SIG-M5 treated with dmso at 0.1 percent for 504 hours (cell line): ENCODE measurements at regions not wholly inside any gene's neighbourhood (a gene's known extent, or its start where the extent isn't known, plus 50 kb on each side); places are given as distances from the start of the nearest gene placed in this dataset.
"Not testable (repeated sequence)": the region's sequence is repeated elsewhere in the genome, so short reads cannot be mapped to it uniquely, and the experiment has no call there.

Source experiments
- DNase-seq: peaks from one replicate; lab custom pipeline; 2025; ENCODE audit not compliant: unreplicated experiment; lab: John Stamatoyannopoulos, UW

DNA sequence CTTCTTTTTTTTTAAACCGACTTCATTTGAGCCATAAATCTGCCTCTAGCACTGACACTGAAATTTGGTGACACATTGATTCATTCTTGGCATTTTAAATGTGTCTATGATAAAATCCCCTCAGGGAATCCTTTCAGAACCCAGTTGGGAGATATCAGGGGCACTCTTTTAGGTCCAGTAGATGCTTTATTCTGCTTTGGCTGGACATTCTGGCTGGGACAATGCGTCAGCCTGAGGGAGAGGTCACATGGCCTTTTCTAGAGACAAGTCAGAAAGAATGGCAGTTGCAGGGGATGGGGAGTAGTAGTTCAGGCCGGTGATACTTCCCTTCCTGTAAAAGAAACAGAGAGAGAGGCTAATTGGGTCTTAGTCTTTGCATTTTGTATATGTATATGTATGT lies 63.1 kb downstream of the TRIM43 start:
- DNase-seq, result not testable (repeated sequence)

DNA sequence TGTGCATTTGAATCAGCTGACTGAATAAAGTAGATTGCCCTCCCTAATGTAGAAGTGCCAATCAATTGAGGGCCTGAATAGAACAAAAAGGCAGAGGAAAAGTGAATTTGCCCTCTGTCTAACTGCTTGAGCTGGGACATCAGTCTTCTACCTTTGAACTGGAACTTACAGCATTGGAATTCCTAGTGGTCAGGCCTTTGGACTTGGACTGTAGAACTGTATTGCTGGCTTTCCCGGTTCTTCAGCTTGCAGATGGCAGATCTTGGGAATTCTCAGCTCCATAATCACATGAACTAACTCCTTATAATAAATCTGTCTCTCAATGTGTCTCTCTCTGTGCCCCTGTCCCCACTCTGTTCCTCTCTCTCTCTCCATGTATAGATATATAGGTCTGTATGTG lies 64.8 kb downstream of the TRIM43 start:
- not testable (repeated sequence) for DNase-seq

DNA sequence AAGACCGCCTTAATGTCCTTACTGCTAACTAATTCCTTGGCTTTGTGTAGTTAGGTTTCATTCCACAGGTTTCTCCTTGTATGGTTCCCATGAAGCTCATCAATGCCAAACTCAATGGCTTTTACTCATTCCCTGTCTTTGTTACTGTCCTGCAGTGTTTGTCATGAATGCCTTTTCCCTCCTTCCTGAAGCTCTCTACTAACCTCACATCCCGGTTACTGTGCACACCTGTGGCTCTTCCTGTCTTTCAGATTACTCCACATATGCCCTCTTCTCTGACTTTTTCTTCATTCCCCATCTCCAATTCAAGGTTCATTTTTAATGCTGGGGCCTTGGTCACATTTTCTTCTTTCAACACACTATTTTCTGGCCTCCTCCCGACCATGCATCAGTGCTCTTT lies 66.1 kb downstream of the TRIM43 start:
- DNase-seq, result not testable (repeated sequence)

DNA sequence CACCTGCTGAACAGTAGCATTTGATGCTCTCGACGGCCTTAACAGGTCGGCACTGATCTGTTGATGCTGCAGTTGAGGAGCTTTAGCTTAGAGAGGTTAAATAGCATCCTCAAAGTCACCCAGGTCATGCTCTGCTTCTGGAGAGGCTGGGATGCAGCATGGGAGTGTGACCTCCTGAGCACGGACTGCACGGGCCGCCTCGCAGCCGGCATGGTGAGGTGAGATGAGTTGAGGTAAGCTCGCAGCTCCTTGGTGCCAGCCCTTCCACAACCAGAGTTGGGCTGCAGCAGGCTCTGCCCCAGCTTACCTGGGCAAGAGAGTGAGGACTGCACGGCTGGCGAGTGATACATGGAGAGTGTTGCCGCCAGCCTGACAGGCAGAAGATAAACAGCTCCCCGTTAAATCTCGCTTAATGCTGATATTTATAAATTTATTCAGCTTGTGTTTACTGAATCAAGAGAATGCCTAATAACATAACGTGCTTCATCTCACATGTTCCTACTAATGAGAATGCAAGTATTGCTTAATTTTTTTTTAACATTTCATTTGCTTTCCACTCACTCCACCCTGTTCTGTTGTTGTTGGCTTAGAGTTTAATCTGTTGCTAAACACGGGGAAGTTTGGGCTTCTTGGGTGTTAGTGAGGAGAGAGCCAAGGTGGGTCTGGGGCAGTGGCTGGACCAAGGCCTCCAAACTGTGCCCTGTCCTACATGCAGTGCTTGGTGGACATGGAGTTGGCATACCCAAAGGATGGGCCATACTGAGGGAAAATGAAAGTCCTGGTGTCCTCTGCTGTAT lies 69.2 kb downstream of the TRIM43 start:
- not testable (repeated sequence) for DNase-seq

DNA sequence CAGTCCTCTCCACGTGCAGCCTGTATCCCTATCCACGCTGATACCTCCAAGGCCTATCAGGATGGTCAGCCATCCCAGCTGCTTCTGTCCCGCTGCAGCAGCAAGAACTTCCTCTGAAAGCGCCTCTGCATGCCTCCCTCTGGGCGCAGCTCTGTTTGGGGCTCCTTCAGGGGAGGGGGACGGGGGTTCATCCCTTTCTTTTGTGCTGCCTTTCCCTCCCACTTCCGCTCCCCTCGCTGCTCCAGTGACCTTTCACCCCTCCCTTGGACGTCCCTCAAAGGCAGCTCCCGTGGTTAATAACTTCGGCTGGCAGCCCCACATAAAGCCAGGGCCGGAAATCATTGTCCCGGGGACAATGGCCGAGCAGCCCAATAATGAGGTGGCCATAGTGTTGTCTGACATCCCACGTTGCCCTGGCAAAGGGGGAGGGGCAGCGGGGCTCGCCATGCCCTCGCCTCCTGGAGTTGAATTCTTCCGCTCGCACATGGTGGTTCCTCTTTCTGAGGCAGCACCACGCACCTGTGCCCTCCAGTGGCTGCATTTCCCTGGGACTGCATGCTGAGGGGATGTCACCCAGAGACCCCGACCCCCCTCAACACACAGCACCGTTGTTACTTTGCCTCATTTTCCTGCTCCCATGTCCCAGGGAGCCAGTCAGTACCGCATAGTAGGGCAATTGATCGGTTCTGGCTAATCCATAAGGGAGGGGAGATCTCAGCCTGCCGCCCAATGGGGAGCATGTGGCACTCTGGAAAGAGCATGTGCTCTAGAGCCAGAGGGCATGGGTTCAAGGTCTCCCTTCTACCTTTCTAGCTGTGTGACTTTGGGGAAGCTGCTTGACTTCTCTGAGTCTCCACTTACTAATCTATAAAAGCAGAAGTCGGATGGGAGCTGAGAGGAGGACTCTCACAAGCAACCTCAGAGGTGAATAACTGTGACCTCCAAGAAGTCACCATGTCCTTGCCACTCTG lies 72.0 kb downstream of the TRIM43 start:
- not testable (repeated sequence) for DNase-seq

DNA sequence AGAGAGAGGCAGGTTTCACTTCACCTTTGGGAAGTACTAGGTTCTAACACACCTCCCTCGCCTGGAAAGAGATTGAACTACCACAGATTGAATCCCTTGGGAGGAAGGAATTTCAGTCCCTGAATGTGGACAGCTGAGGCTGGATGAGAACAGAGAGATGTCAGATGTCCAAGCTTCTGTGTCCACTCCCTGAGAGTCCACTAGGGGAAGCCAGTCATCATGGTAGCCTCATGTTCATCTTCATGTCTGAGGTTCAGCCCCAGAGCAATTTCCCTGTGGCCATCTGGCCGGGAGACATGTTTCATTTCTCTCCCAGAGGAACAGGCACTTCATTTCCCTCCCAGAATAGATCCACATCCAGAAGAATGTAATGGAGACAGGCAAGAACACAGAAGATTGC lies 74.8 kb downstream of the TRIM43 start:
- DNase-seq, result not testable (repeated sequence)

DNA sequence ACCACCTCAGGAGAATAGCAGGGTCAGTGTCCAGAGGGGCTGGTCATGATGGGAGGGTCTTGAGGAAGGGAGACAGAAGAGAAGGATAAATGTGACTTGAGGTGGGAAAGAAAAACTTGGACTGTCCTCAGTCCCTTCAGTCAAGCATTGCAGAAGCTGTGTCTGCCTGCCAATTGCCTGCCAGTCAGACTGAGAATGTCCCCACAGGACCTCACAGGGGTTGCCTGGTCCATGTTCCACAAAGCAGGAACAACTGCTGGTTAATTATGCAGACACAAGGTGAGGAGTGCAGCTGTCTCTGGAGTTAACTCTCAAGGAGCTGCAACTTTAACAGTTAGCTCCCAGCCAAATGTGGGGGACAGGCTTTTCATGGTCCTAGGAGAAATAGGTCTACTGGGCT lies 75.7 kb downstream of the TRIM43 start:
- no peak for DNase-seq

DNA sequence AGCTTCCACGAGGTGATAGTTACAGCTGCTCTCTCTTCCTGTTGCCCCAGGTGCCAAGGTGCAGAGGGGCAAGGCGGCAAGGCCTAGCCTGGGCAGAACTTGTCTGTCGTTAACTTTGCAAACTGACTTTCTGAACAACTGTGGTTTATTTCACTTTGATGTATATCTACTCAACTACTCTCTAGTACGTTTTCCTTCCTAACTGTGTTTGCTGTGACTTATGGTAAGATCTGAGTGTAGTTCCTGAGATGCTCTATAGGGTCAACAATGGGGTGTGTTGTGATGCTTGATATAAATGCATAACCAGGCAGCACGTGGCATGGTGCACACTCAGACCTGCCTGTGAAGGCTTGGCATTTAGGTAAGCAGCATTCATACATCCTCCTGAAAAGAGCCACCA lies 77.1 kb downstream of the TRIM43 start:
- not testable (repeated sequence) for DNase-seq

DNA sequence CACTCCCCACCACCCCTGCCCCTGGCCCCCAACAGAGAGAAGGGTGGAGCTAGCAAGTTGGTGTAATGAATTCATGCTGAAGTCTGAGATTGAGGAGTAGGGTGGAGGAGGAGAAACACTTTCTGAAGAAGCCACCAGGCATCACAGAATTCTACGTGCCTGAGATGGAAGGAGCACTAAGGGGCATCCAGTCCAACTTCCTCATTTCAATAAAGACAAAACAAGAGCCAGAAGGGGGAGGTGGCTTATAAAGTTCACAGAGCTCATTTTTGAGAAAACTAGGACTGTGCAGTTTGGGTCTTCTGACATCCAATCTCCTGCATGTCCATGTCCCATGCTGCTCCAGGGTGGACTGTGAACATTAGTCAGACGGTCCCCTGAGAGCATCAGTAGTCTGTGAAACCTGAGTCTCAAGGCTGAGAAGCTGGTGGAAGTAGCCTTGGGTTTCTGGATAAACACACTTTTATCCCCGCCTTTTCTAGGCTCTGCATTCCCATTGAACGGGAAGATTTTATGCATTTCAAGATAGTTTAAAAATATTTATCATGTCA lies 77.7 kb downstream of the TRIM43 start:
- peak; percentile 41 for DNase-seq

DNA sequence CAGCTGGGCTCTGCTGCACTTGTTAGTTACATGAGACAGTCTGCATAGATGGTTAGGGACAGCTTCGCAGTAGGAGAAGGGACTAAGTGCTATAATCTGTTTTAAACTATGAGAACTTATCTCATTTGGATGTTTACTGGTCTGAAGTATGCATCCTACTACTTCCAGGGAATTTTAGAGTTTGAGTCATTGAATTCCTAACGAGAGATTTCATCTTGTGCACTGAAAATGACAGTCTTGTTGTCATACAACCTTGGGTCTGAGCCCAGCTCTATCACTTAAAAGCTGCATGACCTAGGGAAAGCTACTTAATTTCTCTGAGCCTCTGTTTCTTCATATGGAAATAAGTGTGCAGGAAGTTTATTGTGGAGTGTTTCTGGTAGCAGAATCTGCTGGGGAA lies 78.4 kb downstream of the TRIM43 start:
- no peak for DNase-seq

DNA sequence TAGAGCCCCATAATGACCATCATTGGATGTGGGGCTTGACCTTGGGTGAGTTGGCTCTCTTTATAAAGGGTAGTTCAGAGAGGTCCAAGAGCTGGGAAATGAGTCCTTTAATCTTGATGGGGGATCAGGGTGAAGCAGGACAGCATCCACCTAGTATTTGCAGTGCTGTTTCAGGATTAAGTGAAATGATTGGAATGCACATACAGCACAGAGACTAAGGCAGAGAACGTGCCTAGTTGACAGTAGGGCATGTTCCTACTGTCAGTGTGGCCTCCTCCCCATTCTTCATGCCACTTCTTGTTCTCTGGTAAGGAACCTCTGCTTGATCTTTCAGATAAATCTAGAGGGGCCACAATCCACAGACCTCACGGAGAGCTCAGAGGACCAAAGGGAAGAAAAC lies 78.9 kb downstream of the TRIM43 start:
- no peak for DNase-seq

DNA sequence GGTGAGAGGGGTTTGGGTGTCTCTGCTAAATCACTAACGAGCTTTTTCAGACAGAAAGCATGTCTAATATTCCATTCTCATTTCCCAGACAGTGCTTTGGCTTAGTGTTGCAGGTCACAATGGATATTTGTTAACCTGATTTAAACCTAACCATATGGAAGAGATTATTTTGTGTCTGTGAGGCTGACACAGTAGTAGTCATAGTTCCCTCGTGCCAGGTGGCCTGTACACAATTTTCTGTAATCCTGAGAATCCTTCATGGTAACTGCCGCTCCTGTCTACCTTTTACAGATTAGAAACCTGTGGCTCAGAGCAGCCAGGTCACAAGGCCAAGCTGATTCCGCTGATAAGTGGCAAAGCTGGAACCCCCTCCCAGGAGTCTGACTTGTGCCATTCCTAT lies 79.4 kb downstream of the TRIM43 start:
- DNase-seq, result not testable (repeated sequence)

DNA sequence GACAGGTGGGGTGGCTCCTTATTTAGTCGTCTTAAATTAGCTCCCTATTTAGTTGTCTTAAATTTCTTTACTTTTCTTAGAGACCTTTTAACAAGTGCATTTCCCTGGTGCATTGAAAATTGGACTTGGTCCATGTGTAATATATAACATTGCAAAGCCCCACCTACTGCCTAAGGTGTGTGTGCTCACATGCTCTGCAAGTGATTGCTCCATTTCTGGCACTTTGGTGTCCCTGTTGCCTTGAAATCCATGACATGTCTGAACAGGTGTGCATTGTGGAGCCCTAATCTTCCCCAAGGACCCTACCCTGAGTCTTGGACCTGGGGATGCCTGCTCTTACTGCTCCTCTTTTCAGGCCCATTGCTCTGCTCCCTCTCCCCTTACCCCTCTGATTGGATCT lies 80.2 kb downstream of the TRIM43 start:
- DNase-seq, result not testable (repeated sequence)

DNA sequence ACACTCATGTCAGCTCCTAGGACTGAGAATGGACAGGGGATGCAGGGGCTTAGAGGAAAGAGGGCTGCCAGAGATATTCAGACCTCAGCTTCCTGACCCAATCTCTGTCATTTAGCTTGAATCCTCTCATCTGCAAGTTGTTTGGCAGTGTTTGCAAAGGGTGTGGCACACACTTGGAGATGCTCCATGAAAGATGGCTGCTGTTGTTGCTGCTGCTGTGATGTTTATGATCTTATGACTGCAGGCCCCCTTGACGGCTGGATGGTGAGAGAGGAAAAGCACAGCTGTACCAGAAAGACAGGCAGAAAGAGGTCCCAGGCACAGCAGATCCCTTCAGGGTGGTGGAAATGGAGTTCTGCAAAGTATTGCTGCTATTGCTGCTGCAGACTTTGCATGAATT lies 80.7 kb downstream of the TRIM43 start:
- not testable (repeated sequence) for DNase-seq

DNA sequence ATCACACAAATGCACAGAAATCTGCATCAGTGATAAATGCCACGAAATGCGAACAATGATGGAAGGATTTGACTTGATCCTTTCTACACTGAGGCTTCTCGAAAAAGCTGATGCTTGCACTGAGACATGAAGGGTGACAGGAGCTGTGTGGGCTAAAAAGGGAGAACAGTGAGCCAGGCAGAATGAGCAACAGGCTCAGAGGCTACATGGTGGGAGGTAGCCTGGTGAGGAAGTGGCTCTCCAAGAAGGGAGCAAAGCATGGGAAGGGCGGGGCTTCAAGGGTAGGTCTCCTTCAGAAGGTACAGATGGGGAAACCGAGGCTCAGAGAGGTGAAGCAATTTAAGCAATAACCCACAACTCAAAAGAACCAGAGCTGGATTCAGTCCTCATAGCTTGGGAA lies 82.4 kb downstream of the TRIM43 start:
- no peak for DNase-seq

DNA sequence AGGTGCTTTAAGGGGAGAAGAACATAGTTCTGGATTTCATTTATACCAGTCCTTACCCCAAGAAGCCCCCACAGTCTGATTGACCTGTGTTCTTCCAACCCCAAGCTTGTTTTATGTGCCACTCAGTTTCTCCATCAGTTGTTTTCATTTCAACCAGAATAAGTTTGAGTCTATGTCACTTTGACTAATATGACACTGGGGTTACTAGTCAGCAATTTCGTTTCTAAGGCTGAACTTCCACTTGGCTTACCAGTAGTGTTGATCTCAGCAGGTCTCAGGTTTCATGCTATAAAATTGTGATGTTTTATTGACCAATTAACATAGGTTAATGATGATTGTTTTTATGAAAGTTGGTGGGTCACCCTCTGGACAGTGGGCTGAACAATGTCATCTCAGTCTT lies 84.8 kb downstream of the TRIM43 start:
- not testable (repeated sequence) for DNase-seq

DNA sequence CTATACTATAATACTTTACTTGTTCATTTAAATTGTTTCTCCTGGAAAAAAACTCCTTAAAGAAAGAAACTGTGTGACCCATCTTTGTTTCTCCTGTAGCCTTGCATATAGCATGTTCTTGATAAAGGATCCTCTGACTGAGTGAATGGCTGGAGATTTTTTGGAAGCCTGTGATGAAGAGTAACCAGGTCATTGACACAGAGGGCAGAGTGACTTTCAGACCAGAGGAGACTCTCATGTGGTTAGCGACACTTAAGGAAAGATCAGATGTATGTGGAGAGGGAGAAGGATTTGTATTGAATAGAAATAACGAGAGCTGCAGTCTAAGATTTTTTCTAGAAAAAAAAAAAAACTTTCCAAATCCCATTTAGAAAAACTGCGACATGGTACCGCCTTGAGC lies 85.5 kb downstream of the TRIM43 start:
- no peak for DNase-seq

DNA sequence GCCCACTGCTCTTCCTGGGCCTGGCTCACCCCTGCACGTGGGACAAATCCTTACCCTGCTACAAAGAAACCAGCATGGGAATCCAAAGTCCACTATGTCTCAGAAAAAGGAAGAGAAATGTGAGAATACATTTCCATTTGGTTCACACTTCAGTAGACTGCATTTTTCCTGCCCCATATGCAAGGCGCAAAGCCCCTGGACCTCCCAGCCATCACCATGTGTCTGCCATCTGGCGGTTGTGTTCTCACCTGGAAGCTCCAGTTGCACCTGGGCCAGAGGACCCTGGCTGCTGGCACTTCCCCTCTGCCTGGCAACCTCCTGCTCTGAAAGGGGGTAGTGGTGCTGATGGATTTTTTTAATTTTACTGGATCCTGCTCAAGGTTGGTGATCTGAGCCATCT lies 86.0 kb downstream of the TRIM43 start:
- DNase-seq, result not testable (repeated sequence)

DNA sequence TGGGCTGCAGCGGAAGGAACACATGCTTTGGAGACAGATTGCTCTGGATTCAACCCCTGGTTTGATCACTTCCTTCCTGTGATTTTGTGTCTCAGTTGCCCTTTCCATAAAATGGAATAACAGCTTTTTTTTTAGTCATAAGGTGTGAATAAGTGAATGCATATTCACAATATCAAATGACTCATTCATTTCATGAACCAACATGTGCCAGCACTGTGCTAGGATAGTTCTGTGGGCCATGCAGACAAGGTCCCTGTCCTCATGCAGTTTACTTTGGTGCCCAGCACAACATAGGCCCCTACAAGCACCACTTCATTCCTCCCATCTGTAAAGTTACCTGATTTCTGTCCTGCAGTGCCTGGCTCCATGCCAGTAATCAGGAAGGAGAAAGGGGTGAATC lies 89.4 kb downstream of the TRIM43 start:
- DNase-seq, result not testable (repeated sequence)

DNA sequence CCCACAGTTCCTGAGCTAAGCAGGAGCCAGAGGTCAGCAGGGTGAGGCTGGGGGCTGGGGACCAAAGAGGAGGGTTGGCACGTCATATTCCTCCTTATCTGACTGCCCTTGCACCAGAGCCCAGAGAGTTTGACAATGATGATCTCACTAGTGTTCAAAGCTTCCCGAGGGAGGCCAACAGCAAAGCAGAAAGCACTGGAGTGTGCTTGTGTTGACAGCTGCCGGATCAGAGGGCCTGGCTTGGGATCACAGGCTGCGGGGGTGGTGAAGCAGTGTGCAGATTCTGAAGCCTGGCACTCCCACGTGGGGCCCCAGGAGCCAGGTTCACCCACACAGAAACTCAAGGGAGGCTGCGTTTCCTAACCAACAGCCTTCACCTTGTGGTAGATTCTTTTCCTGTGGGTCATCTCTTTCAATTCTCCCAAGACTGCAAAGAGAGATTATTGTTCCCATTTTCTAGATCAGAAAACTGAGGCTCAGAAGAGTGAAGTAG lies 89.8 kb downstream of the TRIM43 start:
- not testable (repeated sequence) for DNase-seq

DNA sequence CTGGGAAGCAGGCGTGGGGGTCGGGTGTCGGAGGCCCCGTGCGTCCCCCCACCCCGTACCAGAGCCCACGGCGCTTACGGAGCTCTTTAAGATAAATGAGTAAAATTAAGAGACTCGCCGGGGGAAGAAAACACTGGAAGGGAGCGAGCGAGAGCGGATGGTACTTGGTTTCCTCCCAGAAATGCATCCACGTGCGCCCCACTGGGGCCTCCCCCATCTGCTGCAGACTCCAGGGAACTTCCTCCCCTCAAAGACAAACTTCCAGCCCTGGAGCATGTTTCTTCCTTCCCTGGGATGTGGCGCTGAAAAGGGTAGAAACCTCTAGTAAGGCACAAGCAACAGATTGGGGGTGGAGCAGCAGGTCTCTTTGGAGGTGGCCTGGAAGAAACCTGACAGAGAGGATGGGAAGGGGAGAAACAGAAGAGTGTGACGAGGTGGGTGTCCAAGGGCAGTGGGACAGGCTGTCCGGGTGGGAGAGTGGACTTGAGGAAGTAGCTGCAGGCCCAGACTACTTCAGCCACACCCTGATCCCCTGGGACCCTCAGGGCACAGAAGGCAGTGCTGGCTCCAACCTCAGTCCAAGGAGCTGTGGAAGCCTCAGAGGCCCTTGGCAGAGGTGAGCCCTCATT lies 91.2 kb downstream of the TRIM43 start:
- DNase-seq, result not testable (repeated sequence)
